ENCODE measurements at regions not wholly inside any gene's neighbourhood (a gene's known extent, or its start where the extent isn't known, plus 50 kb on each side); places are given as distances from the start of the nearest gene placed in this dataset.

- Histone ChIP-seq H3K4me1 (ENCODE audit: control insufficient read depth in 4 of 4, insufficient read depth in 4 of 4, low read length in 3 of 4) (no peaks in the 10 kb centered on the region), H3K4me3 (ENCODE audit: low read depth in 1 of 3, low read length in 3 of 3) (no peak overlapping the region), H3K9me3 (ENCODE audit: control insufficient read depth in 4 of 4, low read length in 3 of 4) (no peaks in the 10 kb centered on the region), H3K27me3 (ENCODE audit: control insufficient read depth in 4 of 4, insufficient read depth in 4 of 4, low read length in 3 of 4) (no peaks in the 10 kb centered on the region), H3K9ac (ENCODE audit: low read depth in 1 of 2, low read length in 2 of 2) (no peak overlapping the region), H3K27ac (ENCODE audit: low read depth in 1 of 2, low read length in 2 of 2) (no peak overlapping the region), H3K36me3 (ENCODE audit: control insufficient read depth in 4 of 4, insufficient read depth in 3 of 4, low read depth in 1 of 4, low read length in 3 of 4) (no peaks in the 10 kb centered on the region)
- TF ChIP-seq RAD21 (IDR thresholded peaks at IDR 0.05) (no peak), SP1 (IDR thresholded peaks at IDR 0.05) (no peak), FOXA2 (IDR thresholded peaks at IDR 0.05) (no peak), TAF1 (conservative IDR thresholded peaks at IDR 0.05) (no peak), FOXA1 (IDR thresholded peaks at IDR 0.05) (no peak), ATF3 (IDR thresholded peaks at IDR 0.05) (no peak), REST (IDR thresholded peaks at IDR 0.05) (no peak), JUND (IDR thresholded peaks at IDR 0.05) (no peak), NR2F2 (IDR thresholded peaks at IDR 0.05) (no peak), ZBTB33 (IDR thresholded peaks at IDR 0.05) (no peak)
- TF ChIP-seq, protein P1, sequence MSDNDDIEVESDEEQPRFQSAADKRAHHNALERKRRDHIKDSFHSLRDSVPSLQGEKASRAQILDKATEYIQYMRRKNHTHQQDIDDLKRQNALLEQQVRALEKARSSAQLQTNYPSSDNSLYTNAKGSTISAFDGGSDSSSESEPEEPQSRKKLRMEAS (IDR thresholded peaks at IDR 0.05), result no peak
- TF ChIP-seq, protein P2, sequence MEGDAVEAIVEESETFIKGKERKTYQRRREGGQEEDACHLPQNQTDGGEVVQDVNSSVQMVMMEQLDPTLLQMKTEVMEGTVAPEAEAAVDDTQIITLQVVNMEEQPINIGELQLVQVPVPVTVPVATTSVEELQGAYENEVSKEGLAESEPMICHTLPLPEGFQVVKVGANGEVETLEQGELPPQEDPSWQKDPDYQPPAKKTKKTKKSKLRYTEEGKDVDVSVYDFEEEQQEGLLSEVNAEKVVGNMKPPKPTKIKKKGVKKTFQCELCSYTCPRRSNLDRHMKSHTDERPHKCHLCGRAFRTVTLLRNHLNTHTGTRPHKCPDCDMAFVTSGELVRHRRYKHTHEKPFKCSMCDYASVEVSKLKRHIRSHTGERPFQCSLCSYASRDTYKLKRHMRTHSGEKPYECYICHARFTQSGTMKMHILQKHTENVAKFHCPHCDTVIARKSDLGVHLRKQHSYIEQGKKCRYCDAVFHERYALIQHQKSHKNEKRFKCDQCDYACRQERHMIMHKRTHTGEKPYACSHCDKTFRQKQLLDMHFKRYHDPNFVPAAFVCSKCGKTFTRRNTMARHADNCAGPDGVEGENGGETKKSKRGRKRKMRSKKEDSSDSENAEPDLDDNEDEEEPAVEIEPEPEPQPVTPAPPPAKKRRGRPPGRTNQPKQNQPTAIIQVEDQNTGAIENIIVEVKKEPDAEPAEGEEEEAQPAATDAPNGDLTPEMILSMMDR (IDR thresholded peaks at IDR 0.05; ENCODE audit: low read depth, low read length, missing input control), result no peak
- WGBS, result 40% methylated on average over 2 of the region's 2 CpGs
- DNase-seq (ENCODE audit: low spot score), result no peak
Observed at GRCh38 chr16:59920054-59920453, 1185.9 kb upstream of the GOT2 start.

- H3K36me3 ChIP-seq (ENCODE audit: control insufficient read depth in 4 of 4, insufficient read depth in 3 of 4, low read depth in 1 of 4, low read length in 3 of 4), result no peaks in the 10 kb centered on the region
- H3K27ac ChIP-seq (ENCODE audit: low read depth in 1 of 2, low read length in 2 of 2), result no peak overlapping the region
- H3K27me3 ChIP-seq (ENCODE audit: control insufficient read depth in 4 of 4, insufficient read depth in 4 of 4, low read length in 3 of 4), result peaks cover 0 to 3% (median 0%) of the 10 kb centered on the region in 4 donors
- no peaks in the 10 kb centered on the region for H3K9me3 ChIP-seq (ENCODE audit: control insufficient read depth in 4 of 4, low read length in 3 of 4)
- no peak for DNase-seq (ENCODE audit: low spot score)
- H3K4me3 ChIP-seq (ENCODE audit: low read depth in 1 of 3, low read length in 3 of 3), result no peak overlapping the region
- WGBS, result 63% methylated on average over 1 of the region's 1 CpG
- no peak for TF ChIP-seq SP1 (IDR thresholded peaks at IDR 0.05)
- TF ChIP-seq JUND (IDR thresholded peaks at IDR 0.05), result no peak
- no peak for TF ChIP-seq EGR1 (IDR thresholded peaks at IDR 0.05; ENCODE audit: low read depth in 2 of 2)
- H3K9ac ChIP-seq (ENCODE audit: low read depth in 1 of 2, low read length in 2 of 2), result no peak overlapping the region
- H3K4me1 ChIP-seq (ENCODE audit: control insufficient read depth in 4 of 4, insufficient read depth in 4 of 4, low read length in 3 of 4), result no peaks in the 10 kb centered on the region
Observed at GRCh38 chr16:59913666-59914065, 1179.5 kb upstream of the GOT2 start.

Measured in liver (tissue), 8 donors.